Middle frontal gyrus (tissue), 1 donor: ENCODE measurements at regions not wholly inside any gene's neighbourhood (a gene's known extent, or its start where the extent isn't known, plus 50 kb on each side); places are given as distances from the start of the nearest gene placed in this dataset.

ENCODE experiments used
- DNase-seq: peaks from one replicate; pipeline ENCODE4 v3.0.0-alpha.2; 2015; ENCODE audit warnings: low spot score; ENCODE audit errors: extremely low spot score

- no peak for DNase-seq
Observed at GRCh38 chr15:62532367-62532766, 367.3 kb upstream of the C2CD4B start.

- no peak for DNase-seq
Observed at GRCh38 chr15:62533687-62534086, 368.6 kb upstream of the C2CD4B start.

DNA sequence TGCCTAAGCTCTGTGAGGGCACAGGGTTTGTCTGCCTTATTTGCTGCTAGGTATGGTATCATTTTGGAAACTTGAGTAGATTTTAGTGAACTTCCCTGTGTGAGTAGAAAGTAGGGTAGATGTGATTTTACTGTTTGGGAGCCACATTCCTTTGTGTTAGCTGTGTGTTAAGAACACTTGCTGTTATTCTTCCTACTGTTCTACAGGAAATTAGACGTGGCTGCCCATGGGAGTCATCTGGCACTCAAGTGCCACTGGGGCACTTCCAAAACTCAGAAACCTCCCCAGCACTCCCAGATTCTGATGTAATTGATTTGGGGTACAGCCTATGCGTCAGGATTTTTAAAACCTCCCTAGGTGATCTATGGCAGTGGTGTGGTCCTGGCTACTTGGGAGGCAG lies 369.9 kb upstream of the C2CD4B start:
- DNase-seq = no peak

DNA sequence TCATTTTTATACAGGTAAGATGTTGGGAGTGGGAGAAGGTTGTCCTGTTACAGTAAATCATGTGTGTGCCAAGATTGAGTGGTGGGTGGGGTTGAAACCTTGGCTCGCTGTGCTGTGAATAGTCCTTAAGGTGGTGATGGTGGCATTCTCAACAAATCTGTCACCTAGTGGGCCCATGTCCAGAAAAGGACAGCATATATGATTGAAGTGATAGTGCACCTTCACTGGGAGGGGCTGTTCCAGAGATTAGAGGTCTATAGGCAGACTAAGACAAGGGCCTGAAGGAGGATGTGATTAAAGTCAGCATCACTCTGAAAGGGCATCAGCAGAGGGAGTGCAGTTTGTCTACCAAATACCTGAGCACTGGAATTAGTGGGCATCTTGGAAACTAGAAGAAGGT lies 374.2 kb upstream of the C2CD4B start:
- DNase-seq = no peak

DNA sequence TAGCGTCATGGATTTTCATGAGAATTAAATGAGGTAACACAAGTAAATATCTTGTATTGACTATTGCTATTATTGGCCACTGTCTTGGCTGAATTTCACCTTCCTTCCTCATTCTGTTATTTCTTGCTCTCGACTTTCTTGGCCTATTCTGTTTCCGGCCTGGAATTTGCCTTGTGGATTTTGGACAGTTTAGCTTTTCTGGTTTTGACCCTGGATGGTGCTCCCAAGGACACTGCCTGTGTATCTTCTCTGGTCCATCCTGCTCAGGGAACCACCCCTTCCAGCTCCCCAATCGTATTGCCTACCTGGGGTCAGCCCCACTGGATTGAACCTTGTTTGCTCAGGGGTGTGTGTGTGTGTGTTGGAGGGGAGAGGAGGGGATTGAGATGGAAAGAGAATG lies 376.2 kb upstream of the C2CD4B start:
- no peak for DNase-seq

DNA sequence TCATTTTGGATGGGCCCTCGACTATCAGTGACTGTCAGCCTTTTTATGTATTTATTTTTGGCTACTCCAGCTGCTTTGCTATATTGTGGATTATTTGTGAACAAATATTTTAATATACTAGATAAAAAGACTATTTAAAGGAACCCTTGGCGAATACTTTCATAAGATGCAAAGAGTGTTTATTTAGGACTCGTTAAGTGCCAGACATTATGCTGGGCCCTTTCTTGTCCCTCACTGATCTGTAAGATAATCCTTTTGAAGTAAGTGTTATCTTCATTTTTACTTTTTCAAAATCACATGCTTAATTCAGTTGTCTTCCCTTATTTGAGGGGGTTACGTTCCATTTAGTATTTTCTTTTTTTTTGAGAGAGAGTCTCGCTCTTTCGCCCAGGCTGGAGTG lies 376.8 kb upstream of the C2CD4B start:
- no peak for DNase-seq

- no peak for DNase-seq
Observed at GRCh38 chr15:62544446-62544845, 379.4 kb upstream of the C2CD4B start.

GRCh38 chr15:62545467-62546227 lies 380.6 kb upstream of the C2CD4B start:
- peak; percentile 31 for DNase-seq

GRCh38 chr15:62546628-62547027 lies 381.5 kb upstream of the C2CD4B start:
- no peak for DNase-seq

GRCh38 chr15:62547584-62547983 lies 382.5 kb upstream of the C2CD4B start:
- DNase-seq = no peak

DNA sequence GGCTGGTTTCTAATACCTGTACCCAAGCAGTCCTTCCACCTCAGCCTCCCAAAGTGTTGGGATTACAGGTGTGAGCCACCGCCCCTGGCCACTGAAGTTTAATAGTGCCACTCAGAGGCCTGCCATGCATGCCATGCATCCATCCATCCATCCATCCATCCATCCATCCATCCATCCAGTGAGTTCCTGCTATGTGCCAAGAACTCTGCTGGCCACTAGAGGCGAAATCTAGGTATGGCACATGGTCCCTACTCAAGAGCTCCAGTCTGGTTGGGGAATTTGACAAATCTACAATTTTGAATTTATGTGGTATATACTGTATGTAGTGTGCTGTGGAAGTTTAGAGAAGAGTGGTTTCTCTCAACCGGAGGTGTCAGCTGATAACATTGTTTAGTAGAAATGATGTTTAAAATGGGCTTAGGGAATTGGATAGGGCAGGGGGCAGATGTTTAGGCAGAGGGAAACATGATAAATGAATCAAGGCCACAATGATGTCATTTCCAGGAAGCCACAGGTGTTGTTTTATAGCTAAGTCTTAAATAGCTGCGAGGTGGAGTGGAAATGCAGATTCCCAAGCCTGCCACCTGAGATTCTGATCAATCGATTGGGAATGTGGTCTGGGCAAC lies 384.4 kb upstream of the C2CD4B start:
- DNase-seq = no peak

DNA sequence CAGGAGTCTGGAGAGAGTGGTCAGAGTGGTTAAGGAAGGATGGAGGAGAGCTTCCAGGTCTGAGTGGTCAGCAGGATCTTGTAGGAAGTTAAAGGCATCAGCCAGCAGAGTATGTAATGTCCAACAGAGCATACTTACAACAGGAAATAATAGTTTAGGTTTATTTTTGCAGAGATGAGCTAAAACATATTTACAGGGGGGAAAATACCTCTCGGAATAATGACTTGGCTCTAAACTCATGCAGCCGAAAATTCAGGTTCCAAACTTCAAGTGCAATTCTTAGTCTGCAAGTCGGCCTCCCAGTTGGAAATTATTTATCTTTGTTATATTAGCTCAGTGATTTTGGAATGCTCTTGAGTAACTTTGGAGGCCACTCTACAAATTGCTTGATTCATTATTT lies 385.0 kb upstream of the C2CD4B start:
- no peak for DNase-seq

DNA sequence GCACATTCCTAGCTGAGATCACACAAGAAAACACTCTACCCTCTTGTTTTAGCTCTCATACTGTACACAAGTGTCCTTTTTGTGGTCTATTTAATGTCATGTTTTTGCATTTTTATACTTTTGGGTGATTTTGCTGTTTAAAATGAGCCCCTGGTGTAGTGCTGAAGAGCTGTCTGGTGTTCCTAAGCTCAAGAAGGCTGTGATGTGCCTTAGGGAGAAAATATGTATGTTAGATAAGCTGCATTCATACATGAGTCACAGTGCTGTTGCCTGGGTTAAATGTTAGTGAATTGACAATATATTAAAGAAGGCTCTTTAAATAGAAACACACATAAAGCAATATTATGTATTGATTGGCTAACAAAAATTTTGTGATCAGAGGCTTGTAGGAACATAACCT lies 387.4 kb upstream of the C2CD4B start:
- DNase-seq = no peak

DNA sequence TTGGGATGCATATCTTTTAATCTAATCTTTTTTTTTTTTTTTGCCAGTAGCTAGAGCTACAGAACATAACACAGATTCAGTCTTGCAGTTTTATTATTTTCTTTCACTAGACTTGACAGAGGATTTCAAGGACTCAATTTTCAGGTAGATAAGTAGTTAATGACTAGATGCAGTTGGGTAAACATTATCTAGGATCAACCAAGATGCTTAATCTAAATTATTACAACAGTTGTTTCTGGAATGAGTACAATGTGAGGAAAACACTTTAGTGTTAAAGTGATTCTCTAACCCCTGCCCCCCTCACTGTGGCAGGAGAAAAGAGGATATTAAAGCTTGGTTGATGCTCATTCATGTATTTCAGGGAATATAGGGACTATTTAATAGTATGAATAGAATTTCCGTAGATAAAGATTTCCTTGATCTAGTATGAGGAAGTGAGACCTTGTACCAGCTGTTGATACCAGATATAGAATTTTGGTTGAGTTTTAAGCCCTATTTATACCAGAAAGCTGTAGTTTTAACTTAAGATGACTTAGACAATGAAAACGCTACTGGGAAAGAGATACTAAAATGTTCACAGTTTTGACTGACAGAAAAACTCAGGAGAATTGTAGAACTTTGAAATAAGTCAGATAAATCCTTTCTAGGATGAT lies 389.0 kb upstream of the C2CD4B start:
- no peak for DNase-seq

DNA sequence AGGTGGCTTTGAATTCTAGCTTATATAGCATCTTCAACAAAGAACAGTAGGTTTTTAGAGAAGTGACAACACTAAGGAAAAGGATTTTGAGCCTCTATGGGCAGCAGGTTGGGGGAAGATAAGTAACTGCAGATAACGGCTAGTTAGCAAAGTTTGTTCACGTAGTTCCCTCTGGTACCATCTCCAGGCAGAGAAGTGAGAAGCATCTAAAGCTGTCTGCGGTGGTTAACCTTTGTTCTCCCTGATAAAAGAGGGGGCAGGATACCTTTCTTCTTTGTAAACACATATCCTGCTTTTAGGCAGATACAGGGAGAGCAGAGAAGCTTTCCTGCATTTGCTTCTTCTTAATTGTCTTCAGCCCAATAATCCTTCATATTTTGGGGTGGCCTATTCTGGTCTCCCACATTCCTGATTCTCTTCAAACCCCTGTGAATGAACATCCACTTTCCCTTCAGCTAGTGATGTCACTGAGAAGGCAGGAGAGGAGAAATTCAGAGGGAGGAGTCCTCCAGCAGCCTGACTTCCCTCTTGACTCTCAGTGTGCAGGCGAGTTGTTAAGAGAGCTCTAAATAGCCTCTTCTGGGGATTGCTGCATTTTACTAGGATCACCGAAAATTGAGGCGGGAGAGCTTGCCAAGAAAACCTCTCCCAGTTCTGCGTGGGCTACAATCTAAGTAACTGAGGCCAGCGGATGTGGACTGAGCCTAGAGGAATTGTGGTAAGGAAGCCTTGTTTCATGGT lies 393.7 kb upstream of the C2CD4B start:
- peak; percentile 53 for DNase-seq

DNA sequence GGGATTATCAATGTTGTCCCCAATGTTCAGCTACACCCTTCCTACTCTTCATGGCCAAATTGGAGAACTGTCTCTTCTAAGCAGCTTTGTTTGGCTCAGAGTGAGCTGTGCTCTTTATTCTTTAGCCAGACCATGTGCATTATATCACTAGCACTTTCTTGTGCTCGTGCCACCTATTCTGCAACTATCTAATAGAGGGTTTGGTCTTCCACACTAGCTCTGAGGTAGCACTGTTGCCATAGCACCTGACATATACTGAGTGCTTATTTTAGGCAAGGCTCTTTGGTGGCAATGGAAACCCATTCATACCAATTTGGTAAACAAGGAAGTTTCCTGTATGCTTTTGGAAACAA lies 394.3 kb upstream of the C2CD4B start:
- no peak for DNase-seq

- DNase-seq = no peak
Observed at GRCh38 chr15:62561059-62561519, 396.0 kb upstream of the C2CD4B start.

- DNase-seq = no peak
Observed at GRCh38 chr15:62561571-62561970, 396.5 kb upstream of the C2CD4B start.

DNA sequence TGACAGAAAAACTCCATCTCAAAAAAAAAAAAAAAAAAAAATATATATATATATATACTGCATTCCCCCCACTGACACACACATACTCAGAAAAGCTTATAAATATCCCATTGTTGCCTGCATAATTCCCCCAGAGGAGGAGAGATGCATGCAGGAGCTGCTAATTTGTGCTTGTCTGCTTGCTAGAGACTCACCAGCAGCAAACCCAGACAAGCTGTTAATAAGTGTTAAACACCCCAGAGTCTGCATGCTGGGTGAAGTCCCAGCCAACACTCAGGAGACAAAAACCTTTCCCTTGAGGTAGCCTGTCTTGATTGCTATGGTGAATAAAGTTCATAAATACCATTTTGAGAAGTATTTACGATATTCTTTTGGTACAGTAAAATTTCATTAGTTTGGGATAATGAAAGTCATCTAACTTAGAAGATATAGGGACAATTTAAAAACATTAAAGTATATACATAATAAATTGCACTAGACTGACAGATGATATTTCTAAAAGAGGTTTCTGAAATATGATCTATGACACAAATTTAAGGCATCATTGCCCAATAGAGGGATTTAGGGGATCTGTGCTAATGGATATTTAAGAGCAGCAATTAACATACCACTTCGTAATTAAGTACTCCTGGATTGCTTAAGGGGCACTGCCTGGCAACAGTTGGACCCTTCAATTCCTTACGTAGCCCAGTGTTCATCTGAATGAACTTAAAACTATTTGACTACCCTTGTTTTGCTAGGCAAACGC lies 400.0 kb upstream of the C2CD4B start:
- no peak for DNase-seq

- no peak for DNase-seq
Observed at GRCh38 chr15:62565634-62566026, 400.5 kb upstream of the C2CD4B start.

DNA sequence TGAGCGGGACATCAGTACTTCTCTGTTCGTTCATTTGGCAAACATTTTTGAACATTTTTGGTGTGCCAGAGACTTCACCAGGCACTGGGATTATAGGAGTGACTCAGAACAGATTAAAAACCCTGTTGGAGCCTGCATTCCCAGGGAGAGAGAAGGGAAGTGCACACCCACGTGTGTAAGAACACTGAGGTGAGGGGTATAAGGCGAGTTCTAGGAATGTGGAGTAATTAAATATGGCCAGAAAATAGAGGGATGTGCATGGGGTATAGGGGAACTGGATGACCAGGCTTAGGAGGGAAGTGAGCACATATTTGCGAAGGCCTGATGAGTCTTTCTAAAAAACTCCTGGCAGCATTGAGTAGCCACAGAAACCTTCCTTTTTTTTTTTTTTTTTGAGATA lies 401.2 kb upstream of the C2CD4B start:
- no peak for DNase-seq
